Kidney (tissue), 13 donors: ENCODE measurements at regions not wholly inside any gene's neighbourhood (a gene's known extent, or its start where the extent isn't known, plus 50 kb on each side); places are given as distances from the start of the nearest gene placed in this dataset.
"Not testable (repeated sequence)": the region's sequence is repeated elsewhere in the genome, so short reads cannot be mapped to it uniquely, and the experiment has no call there.

ENCODE experiments used
- DNase-seq, 5 donors: peaks; one replicate each; pipeline ENCODE4 v3.0.0-alpha.2; 2013 to 2020
- FAIRE-seq: peaks from 2 replicates; lab custom pipeline; 2012; peaks lifted over from hg19 to GRCh38; lab: Jason Lieb, UNC
- H3K27ac ChIP-seq, 2 donors: one replicate each; pipeline ENCODE4 v1.7.0; 2013; ENCODE audit warnings: low read depth in 2 of 2, low read length in 2 of 2, inconsistent platforms in 1 of 2
- H3K27me3 ChIP-seq: one replicate; pipeline ENCODE4 v1.7.1; 2013; ENCODE audit warnings: low read length, inconsistent platforms; ENCODE audit not compliant: control insufficient read depth, insufficient read depth
- H3K36me3 ChIP-seq, 3 donors: one replicate each; pipeline versions ENCODE4 v1.7.0 to v1.7.1; 2013; ENCODE audit warnings: low read length in 3 of 3, control low read depth in 1 of 3, inconsistent platforms in 1 of 3; ENCODE audit not compliant: insufficient read depth in 3 of 3, control insufficient read depth in 2 of 3
- H3K4me1 ChIP-seq, 3 donors: one replicate each; pipeline versions ENCODE4 v1.7.0 to v1.7.1; 2013; ENCODE audit warnings: low read length in 3 of 3, inconsistent platforms in 1 of 3, low read depth in 1 of 3; ENCODE audit not compliant: control insufficient read depth in 2 of 3, insufficient read depth in 2 of 3
- H3K4me3 ChIP-seq, 3 donors: one replicate each; pipeline versions ENCODE4 v1.7.0 to v1.8.1; 2013; ENCODE audit warnings: low read length in 3 of 3, control low read depth in 1 of 3, inconsistent platforms in 1 of 3
- H3K9ac ChIP-seq, 3 donors: one replicate each; pipeline versions ENCODE4 v1.7.0 to v1.7.1; 2013; ENCODE audit warnings: low read length in 3 of 3, control low read depth in 1 of 3, inconsistent platforms in 1 of 3
- H3K9me3 ChIP-seq, 3 donors: one replicate each; pipeline versions ENCODE4 v1.7.0 to v1.7.1; 2013; ENCODE audit warnings: low read length in 3 of 3, control low read depth in 1 of 3, inconsistent platforms in 1 of 3; ENCODE audit not compliant: control insufficient read depth in 2 of 3, insufficient read depth in 1 of 3
- CTCF ChIP-seq: IDR thresholded peaks from 3 replicates; pipeline ENCODE4 v1.5.1; 2012; ENCODE audit warnings: mild to moderate bottlenecking, moderate library complexity, borderline replicate concordance; ENCODE audit not compliant: insufficient read depth; ENCODE audit errors: extremely low read depth
- intact Hi-C: fragments of 100-400 bp; cut with DNase I; formaldehyde crosslinking; loops from one replicate; pipeline ENCODE4 v1.11.1; 2022
- donor health status: control.
- donor health status: control.
- donor health status: control.
- donor health status: control.
- donor health status: control.
- donor health status: DM: yes; HTN: yes; CAD: no.
- donor health status: Normal renal cell carcinoma (clear cell type).

DNA sequence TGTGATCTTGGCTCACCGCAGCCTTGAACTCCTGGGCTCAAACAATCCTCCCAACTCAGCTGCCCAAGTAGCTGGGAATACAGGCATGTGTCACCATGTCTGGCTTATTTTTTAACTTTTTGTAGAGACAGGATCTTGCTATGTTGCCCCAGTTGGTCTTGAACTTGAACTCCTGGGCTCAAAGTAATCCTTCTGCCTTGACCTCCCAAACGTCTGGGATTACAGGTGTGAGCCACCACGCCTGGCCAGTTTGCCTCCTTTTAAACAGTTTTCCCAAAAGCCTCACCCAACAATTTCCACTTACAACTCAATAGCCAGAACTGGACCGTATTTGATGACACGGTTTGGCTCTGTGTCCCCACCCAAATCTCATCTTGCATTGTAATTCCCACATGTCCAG lies 85.4 kb upstream of the FOXN2 start:
- Histone ChIP-seq H3K9me3 (no peaks in the 10 kb centered on the region), H3K9ac (no peak overlapping the region), H3K27ac (no peak overlapping the region), H3K36me3 (no peaks in the 10 kb centered on the region), H3K27me3 (no peaks in the 10 kb centered on the region), H3K4me3 (no peak overlapping the region), H3K4me1 (no peaks in the 10 kb centered on the region)
- TF ChIP-seq CTCF: no peak
- FAIRE-seq (no peak), DNase-seq (no peak)
- intact Hi-C loops: no loop called here

GRCh38 chr2:48230834-48231233 lies 83.6 kb upstream of the FOXN2 start:
- Histone ChIP-seq H3K4me1 (no peaks in the 10 kb centered on the region), H3K9ac (no peak overlapping the region), H3K36me3 (no peaks in the 10 kb centered on the region), H3K9me3 (no peaks in the 10 kb centered on the region), H3K27me3 (no peaks in the 10 kb centered on the region), H3K27ac (no peak overlapping the region), H3K4me3 (no peak overlapping the region)
- no peak for DNase-seq
- no peak for FAIRE-seq
- intact Hi-C loops: no loop called here
- no peak for TF ChIP-seq CTCF

GRCh38 chr2:48232351-48232750 lies 82.1 kb upstream of the FOXN2 start:
- H3K27ac ChIP-seq: no peak overlapping the region
- H3K4me3 ChIP-seq: no peak overlapping the region
- no peaks in the 10 kb centered on the region for H3K4me1 ChIP-seq
- FAIRE-seq (no peak), DNase-seq (no peak)
- intact Hi-C loops: no loop called here
- H3K27me3 ChIP-seq: no peaks in the 10 kb centered on the region
- H3K9ac ChIP-seq: no peak overlapping the region
- no peak for TF ChIP-seq CTCF
- H3K36me3 ChIP-seq: no peaks in the 10 kb centered on the region
- no peaks in the 10 kb centered on the region for H3K9me3 ChIP-seq

GRCh38 chr2:48233005-48233404 lies 81.5 kb upstream of the FOXN2 start:
- Histone ChIP-seq H3K27me3 (no peaks in the 10 kb centered on the region), H3K36me3 (no peaks in the 10 kb centered on the region), H3K9me3 (no peaks in the 10 kb centered on the region), H3K27ac (no peak overlapping the region), H3K4me3 (no peak overlapping the region), H3K9ac (no peak overlapping the region), H3K4me1 (no peaks in the 10 kb centered on the region)
- no peak for TF ChIP-seq CTCF
- FAIRE-seq: no peak
- no peak for DNase-seq
- intact Hi-C loops: no loop called here

DNA sequence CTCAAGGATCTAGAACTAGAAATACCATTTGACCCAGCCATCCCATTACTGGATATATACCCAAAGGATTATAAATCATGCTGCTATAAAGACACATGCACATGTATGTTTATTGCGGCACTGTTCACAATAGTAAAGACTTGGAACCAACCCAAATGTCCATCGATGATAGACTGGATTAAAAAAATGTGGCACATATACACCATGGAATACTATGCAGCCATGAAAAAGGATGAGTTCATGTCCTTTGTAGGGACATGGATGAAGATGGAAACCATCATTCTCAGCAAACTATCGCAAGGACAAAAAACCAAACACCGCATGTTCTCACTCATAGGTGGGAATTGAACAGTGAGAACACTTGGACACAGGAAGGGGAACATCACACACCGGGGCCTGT lies 80.7 kb upstream of the FOXN2 start:
- H3K27ac ChIP-seq, FAIRE-seq, H3K36me3 ChIP-seq, H3K9me3 ChIP-seq, H3K4me3 ChIP-seq, H3K9ac ChIP-seq, H3K4me1 ChIP-seq, intact Hi-C loops, H3K27me3 ChIP-seq, DNase-seq: not testable (repeated sequence)
